Type B pancreatic cell (in vitro differentiated cells): ENCODE measurements at regions not wholly inside any gene's neighbourhood (a gene's known extent, or its start where the extent isn't known, plus 50 kb on each side); places are given as distances from the start of the nearest gene placed in this dataset.

ENCODE experiments used
- DNase-seq: peaks from one replicate; pipeline ENCODE4 v3.0.0; 2021; ENCODE audit warnings: mixed read lengths; ENCODE audit not compliant: unreplicated experiment; ENCODE audit errors: extremely low spot score
- H3K27ac Mint-ChIP-seq: 2 replicates; pipeline ENCODE4 v1.8.0; 2021; ENCODE audit warnings: mild to moderate bottlenecking, mixed read lengths
- H3K27me3 Mint-ChIP-seq: 2 replicates; pipeline ENCODE4 v1.8.0; 2021; ENCODE audit warnings: mixed read lengths
- H3K36me3 Mint-ChIP-seq: 2 replicates; pipeline ENCODE4 v1.8.0; 2021; ENCODE audit warnings: mixed read lengths
- H3K4me1 Mint-ChIP-seq: one replicate; pipeline ENCODE4 v1.8.0; 2021; ENCODE audit warnings: mixed read lengths; ENCODE audit not compliant: unreplicated experiment
- H3K4me3 Mint-ChIP-seq: 2 replicates; pipeline ENCODE4 v1.8.0; 2021; ENCODE audit warnings: mild to moderate bottlenecking, mixed read lengths
- H3K9me3 Mint-ChIP-seq: 2 replicates; pipeline ENCODE4 v1.8.0; 2021; ENCODE audit warnings: mixed read lengths
- CTCF ChIP-seq: fragments of 200-600 bp; sonication (generic); conservative IDR thresholded peaks from 2 replicates; pipeline ENCODE4 v1.5.0; 2021; ENCODE audit warnings: antibody characterized with exemption, mild to moderate bottlenecking

GRCh38 chr5:152683205-152683604 lies 278.1 kb upstream of the NMUR2 start:
- H3K9me3 Mint-ChIP-seq = peaks cover 13% of the 10 kb centered on the region
- no peak overlapping the region for H3K27ac Mint-ChIP-seq
- no peaks in the 10 kb centered on the region for H3K36me3 Mint-ChIP-seq
- H3K4me1 Mint-ChIP-seq = no peaks in the 10 kb centered on the region
- no peaks in the 10 kb centered on the region for H3K27me3 Mint-ChIP-seq
- no peak overlapping the region for H3K4me3 Mint-ChIP-seq
- TF ChIP-seq CTCF = no peak
- no peak for DNase-seq

DNA sequence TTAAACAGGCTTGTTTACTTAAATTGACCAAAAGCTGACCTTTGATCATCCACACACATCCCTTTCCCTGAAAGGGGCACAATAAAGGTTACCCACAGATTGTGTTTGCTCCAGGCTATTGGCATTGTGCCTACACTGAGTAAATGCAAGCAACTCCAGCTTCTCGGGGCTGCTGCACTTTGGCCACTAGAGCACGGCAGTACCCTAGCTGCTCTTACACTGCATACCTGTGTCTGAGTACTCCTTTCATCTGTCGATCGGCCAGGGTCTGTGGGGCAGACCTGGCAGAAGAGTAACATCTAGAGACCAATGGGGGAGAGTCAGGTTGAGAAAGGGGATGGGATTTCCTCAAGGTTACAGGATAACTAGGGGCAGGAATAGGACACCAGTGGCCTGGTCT lies 281.9 kb upstream of the NMUR2 start:
- H3K4me1 Mint-ChIP-seq = peaks cover 4% of the 10 kb centered on the region
- no peaks in the 10 kb centered on the region for H3K36me3 Mint-ChIP-seq
- H3K27ac Mint-ChIP-seq = no peak overlapping the region
- peaks cover 13% of the 10 kb centered on the region for H3K9me3 Mint-ChIP-seq
- H3K27me3 Mint-ChIP-seq = no peaks in the 10 kb centered on the region
- H3K4me3 Mint-ChIP-seq = no peak overlapping the region
- DNase-seq = no peak
- no peak for TF ChIP-seq CTCF

- no peak for TF ChIP-seq CTCF
- Mint-ChIP-seq H3K36me3 (no peaks in the 10 kb centered on the region), H3K9me3 (peaks cover 13% of the 10 kb centered on the region), H3K4me1 (peaks cover 4% of the 10 kb centered on the region), H3K27ac (no peak overlapping the region), H3K4me3 (no peak overlapping the region), H3K27me3 (no peaks in the 10 kb centered on the region)
- DNase-seq = no peak
These were observed 283.6 kb upstream of the NMUR2 start for GRCh38 chr5:152688561-152689249.

DNA sequence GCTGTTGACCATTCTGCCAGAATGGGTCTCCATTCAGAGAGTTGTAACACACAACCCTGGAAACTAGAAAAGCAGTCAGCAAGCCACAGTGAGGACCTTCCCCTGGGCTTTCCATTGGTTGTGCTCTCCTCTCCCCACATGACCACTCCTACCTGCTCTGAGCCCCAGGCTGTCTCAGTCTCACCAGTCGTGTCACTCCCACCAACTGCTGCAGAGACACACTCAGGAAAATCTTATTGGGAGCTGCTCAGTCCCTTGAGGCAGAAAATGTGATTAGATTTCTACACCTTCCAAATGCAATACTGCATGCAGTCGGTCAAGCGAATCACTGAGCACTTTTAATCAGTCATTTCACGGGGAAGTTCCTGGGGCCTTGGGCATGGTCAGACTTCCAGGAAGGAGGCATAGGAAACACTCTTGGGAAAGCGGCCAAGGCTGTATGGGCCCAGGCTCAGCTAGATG lies 284.2 kb upstream of the NMUR2 start:
- H3K36me3 Mint-ChIP-seq = no peaks in the 10 kb centered on the region
- no peak for TF ChIP-seq CTCF
- H3K9me3 Mint-ChIP-seq = peaks cover 13% of the 10 kb centered on the region
- no peak for DNase-seq
- H3K4me3 Mint-ChIP-seq = no peak overlapping the region
- no peaks in the 10 kb centered on the region for H3K27me3 Mint-ChIP-seq
- peaks cover 4% of the 10 kb centered on the region for H3K4me1 Mint-ChIP-seq
- H3K27ac Mint-ChIP-seq = no peak overlapping the region

DNA sequence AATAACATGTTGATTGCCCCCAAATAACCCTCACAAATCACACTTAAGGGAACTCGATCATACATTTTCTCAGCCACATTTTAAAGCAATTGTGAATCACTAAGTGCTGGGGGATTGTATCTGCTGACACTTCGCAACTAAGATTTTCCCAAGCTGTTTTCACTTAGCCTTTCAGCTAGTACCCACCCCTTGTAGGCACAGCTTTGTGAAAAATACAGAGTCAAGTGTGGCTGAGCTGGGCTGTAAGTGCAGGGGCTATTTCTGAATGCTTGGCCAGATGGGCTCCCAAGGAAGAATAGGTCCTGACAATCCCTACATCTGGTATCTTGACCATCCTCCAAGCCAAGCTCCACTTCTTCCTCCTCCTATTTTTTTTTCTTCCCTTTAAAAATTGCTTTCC lies 289.2 kb upstream of the NMUR2 start:
- TF ChIP-seq CTCF = no peak
- Mint-ChIP-seq H3K27ac (no peak overlapping the region), H3K27me3 (no peaks in the 10 kb centered on the region), H3K4me1 (peaks cover 3% of the 10 kb centered on the region), H3K4me3 (no peak overlapping the region), H3K9me3 (peaks cover 4% of the 10 kb centered on the region), H3K36me3 (no peaks in the 10 kb centered on the region)
- DNase-seq = no peak
